Stimulated activated CD4-positive, alpha-beta T cell treated with anti-CD3 and anti-CD28 coated beads, Interleukin-12 subunit alpha, Interleukin-12 subunit beta, amount 100 ng/mL, for 4 hours (primary cell): ENCODE measurements at regions not wholly inside any gene's neighbourhood (a gene's known extent, or its start where the extent isn't known, plus 50 kb on each side); places are given as distances from the start of the nearest gene placed in this dataset.
A peak's percentile ranks its signal among the peaks of the same experiment; 100 is the strongest.

Source experiments
- DNase-seq: peaks from one replicate; pipeline ENCODE4 v3.0.0-alpha.2; 2020

DNA sequence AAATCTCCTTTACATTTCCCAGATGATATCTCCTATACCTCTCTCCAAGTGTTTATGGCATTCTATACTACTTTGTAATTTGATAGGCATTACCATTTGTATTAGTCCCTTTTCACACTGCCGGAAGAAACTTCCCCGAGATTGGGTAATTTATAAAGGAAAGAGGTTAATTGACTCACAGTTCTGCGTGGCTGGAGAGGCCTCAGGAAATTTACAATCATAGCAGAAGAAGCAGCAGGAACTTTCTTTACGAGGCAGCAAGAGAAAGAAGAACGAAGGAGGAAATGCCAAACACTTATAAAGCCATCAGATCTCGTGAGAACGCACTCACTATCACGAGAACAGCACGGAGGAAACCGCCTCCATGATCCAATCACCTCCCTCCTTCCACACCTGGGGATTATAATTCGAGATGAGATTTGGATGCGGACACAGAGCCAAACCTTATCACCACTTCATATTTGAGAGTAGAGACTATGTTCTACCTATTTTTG, 1194.6 kb downstream of the SORCS1 start:
- DNase-seq = no peak

DNA sequence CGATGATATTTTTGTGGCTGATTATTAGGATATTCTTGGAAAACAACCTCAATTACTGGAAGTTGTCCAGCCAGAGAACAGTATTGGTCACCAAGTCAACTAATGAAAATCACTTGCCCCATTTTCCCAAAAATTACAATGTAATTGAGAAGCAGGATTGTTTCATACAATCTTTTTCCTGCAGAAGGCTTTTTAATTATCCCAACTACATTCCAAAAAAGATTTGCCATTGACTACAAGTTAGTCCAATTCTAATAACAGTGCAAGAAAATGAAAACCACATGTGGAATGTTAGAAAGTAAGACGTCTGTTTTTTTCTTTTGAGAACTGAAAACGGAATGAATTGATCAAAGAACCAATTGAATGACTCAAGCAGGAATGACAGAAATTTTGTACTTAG, 1195.8 kb downstream of the SORCS1 start:
- DNase-seq = no peak

DNA sequence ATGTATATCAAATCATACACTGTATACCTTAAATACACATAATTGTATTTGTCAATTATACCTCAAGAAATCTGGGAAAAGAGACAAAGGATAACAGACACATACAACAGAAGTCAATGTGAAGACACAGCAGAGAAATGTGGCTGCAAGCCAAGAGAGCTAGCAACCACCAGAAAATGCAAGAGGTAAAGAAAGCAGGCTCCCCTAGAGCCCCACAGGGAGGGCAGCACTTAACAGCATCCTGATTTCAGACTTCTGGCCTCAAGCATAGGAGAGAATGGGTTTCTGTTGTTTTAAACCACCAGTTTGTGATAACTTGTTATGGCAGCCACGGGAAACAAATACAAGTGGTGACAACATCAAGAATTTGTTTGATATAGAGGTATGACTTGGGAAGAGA, 1197.2 kb downstream of the SORCS1 start:
- no peak for DNase-seq

GRCh38 chr10:105965141-105965540, 1199.4 kb downstream of the SORCS1 start:
- no peak for DNase-seq

DNA sequence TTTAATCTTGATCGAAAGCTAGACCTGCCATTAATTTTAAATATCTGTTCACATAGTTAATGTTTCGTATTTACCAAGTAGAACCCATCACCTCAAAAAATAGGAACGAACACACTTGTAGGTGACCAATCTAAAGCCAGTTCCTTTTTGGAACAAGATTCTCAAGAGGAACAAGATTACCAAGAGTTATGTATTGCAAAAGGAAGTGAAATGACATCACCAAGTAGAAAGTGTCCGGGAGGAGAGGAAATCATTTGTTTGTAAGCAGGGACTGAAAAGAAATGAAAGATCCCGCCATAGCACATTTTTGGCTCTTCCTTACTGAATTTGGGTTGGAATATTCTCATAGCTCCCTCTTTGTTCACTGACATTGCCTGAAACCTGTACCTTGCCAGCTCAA, 1200.5 kb downstream of the SORCS1 start:
- DNase-seq = no peak

- DNase-seq = no peak
Observed at GRCh38 chr10:105963334-105963884, 1201.1 kb downstream of the SORCS1 start.

GRCh38 chr10:105956550-105956949, 1208.0 kb downstream of the SORCS1 start:
- DNase-seq = no peak

DNA sequence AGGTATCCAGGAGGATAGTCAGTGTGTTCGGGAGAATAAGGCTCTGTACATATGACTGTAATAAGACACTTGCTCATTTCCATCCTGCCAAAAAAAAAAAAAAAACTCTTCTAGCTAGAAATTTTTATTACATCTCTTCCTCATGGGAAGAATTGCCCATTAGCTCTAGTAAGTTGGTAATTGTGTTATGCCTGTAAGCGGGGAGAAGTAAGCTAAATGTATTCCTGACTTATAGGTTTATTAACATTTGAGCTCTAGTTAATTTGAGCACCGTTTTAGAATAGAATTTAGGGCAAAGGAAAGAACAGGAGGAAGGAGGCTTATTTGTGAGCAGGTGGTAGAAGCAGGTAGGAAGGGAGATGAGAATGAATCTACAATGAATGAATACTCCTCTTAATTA, 1210.6 kb downstream of the SORCS1 start:
- DNase-seq = no peak

DNA sequence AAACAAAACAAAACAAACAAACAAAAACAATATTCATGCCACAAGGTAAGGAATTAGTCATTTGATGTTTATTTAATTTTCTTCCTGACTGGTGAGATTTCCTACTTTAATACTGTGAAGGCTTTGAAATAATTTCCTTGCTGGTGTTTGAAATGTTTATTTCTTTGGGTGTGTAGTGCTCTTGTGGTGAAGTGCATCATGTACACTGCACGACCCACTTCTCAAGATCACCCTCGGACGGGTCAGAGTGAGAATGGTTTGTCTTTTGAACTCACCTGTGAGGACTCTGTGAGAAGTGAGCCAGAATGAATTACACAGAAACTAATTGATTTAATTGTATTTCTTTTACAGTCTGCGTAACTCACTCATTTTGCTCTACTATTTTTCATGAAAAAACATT, 1211.5 kb downstream of the SORCS1 start:
- DNase-seq = no peak

DNA sequence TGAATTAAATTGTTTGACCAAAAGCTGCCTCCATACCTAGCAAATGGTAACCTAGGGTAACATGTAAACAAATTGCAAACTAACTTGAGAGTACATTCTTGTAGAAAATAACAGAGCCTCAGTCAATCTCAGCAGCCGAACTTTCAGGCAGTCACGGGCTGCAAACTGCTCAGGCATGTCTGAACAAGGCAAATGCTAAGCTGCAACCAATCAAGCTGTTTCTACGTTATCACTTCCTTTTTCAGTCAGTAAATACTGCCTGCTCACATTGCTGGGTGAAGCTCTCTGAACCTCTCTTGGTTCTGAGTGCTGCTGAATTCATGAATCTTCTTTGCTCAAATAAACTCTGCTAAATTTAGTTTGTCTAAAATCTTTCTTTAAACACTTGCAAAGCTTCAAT, 1212.4 kb downstream of the SORCS1 start:
- no peak for DNase-seq

GRCh38 chr10:105950410-105950809, 1214.1 kb downstream of the SORCS1 start:
- peak; percentile 1 for DNase-seq

- no peak for DNase-seq
Observed at GRCh38 chr10:105949721-105950120, 1214.8 kb downstream of the SORCS1 start.

DNA sequence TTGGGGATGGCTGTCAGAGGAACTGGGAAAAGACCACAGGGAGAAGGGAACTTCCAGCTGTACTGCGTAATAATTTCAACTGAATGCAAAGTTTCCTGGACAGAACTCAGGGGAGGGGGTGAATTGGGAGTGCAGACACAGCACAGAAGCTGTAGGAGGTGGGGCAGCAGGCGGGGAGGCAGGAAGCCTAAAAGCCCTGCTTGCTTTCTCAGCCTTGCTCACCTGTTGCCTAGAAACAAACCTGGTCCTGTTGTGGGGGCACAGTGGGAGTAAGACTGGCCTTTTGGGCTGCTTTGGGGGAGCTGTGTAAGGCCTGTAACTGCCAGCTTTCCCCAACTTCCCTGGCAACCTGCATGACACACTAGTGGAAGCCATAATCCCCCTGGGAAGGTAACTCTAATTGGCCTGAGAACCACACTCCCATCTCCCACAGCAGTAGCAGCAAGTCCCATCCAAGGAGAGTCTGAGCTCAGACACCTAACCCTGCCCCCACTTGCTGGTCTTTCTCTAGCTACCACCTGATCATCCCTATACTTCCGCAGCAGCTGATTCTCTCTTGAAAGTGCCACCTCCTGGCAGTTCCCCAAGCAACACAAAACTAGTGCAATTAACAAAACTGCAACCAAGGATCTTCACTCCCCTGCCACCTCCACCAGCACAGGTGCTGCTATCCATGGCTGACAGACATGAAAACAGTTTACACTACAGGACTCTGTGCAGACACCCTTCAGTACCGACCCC, 1239.3 kb downstream of the SORCS1 start:
- DNase-seq = no peak

GRCh38 chr10:105921348-105921747, 1243.2 kb downstream of the SORCS1 start:
- DNase-seq = no peak

GRCh38 chr10:105914432-105914831, 1250.1 kb downstream of the SORCS1 start:
- no peak for DNase-seq

GRCh38 chr10:105908701-105909100, 1255.8 kb downstream of the SORCS1 start:
- DNase-seq = no peak

DNA sequence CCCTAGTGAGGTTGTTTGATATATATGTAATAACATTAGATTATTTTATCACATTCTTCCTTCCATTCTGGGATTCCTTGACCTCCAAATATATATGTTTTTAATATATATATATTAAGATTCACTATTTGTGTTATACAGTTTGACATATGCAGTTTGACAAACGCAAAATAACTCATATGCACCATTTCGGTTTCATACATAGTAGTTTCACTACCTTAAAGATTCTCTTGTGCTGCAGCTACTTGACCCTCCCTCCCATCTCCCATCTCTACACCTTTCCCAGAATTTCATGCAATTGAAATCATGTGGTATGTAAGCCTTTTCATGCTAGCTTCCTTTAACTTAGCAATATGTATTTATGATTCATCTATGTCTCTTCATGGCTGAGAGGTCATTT, 1244.4 kb downstream of the SORCS3 start:
- DNase-seq = no peak

GRCh38 chr10:105879401-105879800, 1238.3 kb downstream of the SORCS3 start:
- no peak for DNase-seq

GRCh38 chr10:105875050-105875449, 1234.0 kb downstream of the SORCS3 start:
- DNase-seq = no peak

DNA sequence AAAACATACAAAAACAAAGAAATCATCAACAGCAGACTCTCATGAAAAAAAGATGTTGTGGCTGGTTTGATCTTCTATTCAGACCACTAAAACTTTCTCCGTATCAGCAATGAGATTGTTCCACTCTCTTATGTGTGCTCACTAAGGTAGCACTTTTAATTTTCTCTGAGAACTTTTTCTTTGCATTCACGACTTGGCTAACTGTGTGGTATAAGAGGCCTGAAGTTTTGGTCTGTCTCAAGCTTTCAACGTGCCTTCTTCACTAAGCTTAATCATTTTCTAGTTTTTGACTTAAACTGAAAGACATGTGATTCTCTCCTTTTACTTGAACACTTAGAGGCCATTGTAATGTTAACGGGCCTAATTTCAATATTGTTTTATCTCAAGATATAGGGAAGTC, 1231.6 kb downstream of the SORCS3 start:
- no peak for DNase-seq

DNA sequence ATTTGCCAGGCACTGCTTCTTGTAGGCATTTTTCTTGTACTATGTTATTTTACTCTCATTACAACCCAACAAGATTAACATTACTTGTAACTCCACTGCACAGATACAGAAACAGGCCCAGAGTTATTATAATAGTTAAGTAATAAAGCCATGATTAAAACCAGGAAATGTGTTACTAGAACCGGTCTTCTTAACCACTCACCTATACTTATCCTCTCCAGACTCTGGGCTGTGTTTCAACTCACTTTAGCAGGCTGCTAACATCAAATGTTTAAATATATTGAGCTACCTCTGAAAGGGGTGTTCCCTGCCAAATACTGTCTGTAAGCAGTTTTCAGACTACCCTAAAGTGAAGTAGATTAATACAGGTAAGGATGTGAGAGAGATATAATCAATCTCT, 1227.8 kb downstream of the SORCS3 start:
- DNase-seq = no peak

DNA sequence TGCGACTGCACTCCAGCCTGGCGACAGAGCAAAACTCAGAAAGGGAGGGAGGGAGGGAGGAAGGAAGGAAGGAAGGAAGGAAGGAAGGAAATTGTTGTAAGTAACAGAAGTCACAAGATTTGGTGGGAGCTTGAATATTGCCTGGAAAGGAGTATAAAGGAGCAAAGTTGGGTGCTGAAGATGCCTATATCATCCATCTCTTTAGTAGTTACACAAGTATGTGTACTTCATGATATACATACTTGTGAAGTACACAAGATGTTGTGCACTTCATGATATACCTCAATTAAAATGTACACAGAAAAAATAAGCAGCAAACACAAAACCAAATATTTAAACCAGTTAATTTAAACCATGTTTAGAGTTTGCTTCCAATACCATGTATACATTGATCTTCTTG, 1223.8 kb downstream of the SORCS3 start:
- no peak for DNase-seq

GRCh38 chr10:105857268-105858264, 1216.5 kb downstream of the SORCS3 start:
- DNase-seq = no peak

DNA sequence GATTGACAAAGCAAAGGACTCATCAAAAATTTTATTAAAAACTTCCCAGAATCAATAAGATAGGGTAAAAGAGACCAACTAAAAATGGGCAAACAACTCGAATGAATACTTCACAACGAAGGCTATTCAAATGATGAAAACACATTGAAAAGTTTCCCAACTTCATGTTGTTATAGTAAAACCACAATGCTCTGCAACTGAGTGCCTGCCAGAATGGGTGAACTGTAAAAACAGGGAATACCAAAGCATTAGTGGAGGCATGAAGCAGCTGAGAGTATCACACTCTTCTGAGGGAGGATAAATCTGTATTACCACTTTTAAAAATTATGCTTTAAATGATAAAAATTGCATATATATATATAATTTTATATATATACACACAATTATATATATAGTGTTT, 1214.7 kb downstream of the SORCS3 start:
- no peak for DNase-seq
